ENCODE measurements at regions not wholly inside any gene's neighbourhood (a gene's known extent, or its start where the extent isn't known, plus 50 kb on each side); places are given as distances from the start of the nearest gene placed in this dataset.

- intact Hi-C loops (cut with micrococcal nuclease), result no loop called here
Measured at GRCh38 chr12:105980533-105980932, 158.2 kb downstream of the NUAK1 start.

GRCh38 chr12:105982022-105982421 lies 156.7 kb downstream of the NUAK1 start:
- intact Hi-C loops (cut with micrococcal nuclease), result no loop called here

GRCh38 chr12:105983622-105984320 lies 155.0 kb downstream of the NUAK1 start:
- intact Hi-C loops (cut with micrococcal nuclease), result no loop called here

GRCh38 chr12:105985383-105985782 lies 153.4 kb downstream of the NUAK1 start:
- intact Hi-C loops (cut with micrococcal nuclease), result no loop called here

GRCh38 chr12:105986779-105987684 lies 151.7 kb downstream of the NUAK1 start:
- intact Hi-C loops (cut with micrococcal nuclease), result no loop called here

- intact Hi-C loops (cut with micrococcal nuclease), result no loop called here
Measured at GRCh38 chr12:105987685-105988035, 151.1 kb downstream of the NUAK1 start.

- intact Hi-C loops (cut with micrococcal nuclease), result no loop called here
Measured at GRCh38 chr12:105992849-105993740, 145.7 kb downstream of the NUAK1 start.

- intact Hi-C loops (cut with micrococcal nuclease), result no loop called here
Measured at GRCh38 chr12:105993766-105994555, 144.8 kb downstream of the NUAK1 start.

- intact Hi-C loops (cut with micrococcal nuclease), result no loop called here
Measured at GRCh38 chr12:105995961-105996431, 142.8 kb downstream of the NUAK1 start.

- intact Hi-C loops (cut with micrococcal nuclease), result no loop called here
Measured at GRCh38 chr12:105998561-105998960, 140.2 kb downstream of the NUAK1 start.

GRCh38 chr12:106000382-106001104 lies 138.2 kb downstream of the NUAK1 start:
- intact Hi-C loops (cut with micrococcal nuclease), result no loop called here

GRCh38 chr12:106001105-106001836 lies 137.5 kb downstream of the NUAK1 start:
- intact Hi-C loops (cut with micrococcal nuclease), result no loop called here

- intact Hi-C loops (cut with micrococcal nuclease), result no loop called here
Measured at GRCh38 chr12:106001837-106002218, 136.9 kb downstream of the NUAK1 start.

GRCh38 chr12:106003297-106003696 lies 135.5 kb downstream of the NUAK1 start:
- intact Hi-C loops (cut with micrococcal nuclease), result no loop called here

GRCh38 chr12:106004289-106004688 lies 134.5 kb downstream of the NUAK1 start:
- intact Hi-C loops (cut with micrococcal nuclease), result no loop called here

GRCh38 chr12:106006382-106006781 lies 132.4 kb downstream of the NUAK1 start:
- intact Hi-C loops (cut with micrococcal nuclease), result no loop called here

- intact Hi-C loops (cut with micrococcal nuclease), result no loop called here
Measured at GRCh38 chr12:106006940-106007339, 131.8 kb downstream of the NUAK1 start.

- intact Hi-C loops (cut with micrococcal nuclease), result no loop called here
Measured at GRCh38 chr12:106010741-106011140, 128.0 kb downstream of the NUAK1 start.
